Sigmoid colon (tissue), 6 donors: ENCODE measurements at regions not wholly inside any gene's neighbourhood (a gene's known extent, or its start where the extent isn't known, plus 50 kb on each side); places are given as distances from the start of the nearest gene placed in this dataset.

ENCODE experiments used
- DNase-seq: peaks from one replicate; pipeline ENCODE4 v3.0.0-alpha.2; 2019
- H3K27ac ChIP-seq, 4 donors: fragments of 200-600 bp; sonication (generic); one replicate each; pipeline ENCODE4 v1.5.1; 2016 to 2019; ENCODE audit warnings: mild to moderate bottlenecking in 1 of 4
- H3K27me3 ChIP-seq, 3 donors: fragments of 200-600 bp; sonication (generic); one replicate each; pipeline ENCODE4 v1.5.1; 2019; ENCODE audit warnings: mild to moderate bottlenecking in 1 of 3
- H3K36me3 ChIP-seq, 4 donors: fragments of 200-600 bp; sonication (generic); one replicate each; pipeline ENCODE4 v1.5.1; 2016 to 2019
- H3K4me1 ChIP-seq, 4 donors: fragments of 200-600 bp; sonication (generic); one replicate each; pipeline ENCODE4 v1.5.1; 2017 to 2019
- H3K4me3 ChIP-seq, 4 donors: fragments of 200-600 bp; sonication (generic); one replicate each; pipeline ENCODE4 v1.5.1; 2017 to 2019; ENCODE audit warnings: mild to moderate bottlenecking in 2 of 4, moderate library complexity in 1 of 4
- H3K9me3 ChIP-seq, 4 donors: fragments of 200-600 bp in 3 of 4; sonication (generic) in 3 of 4; one replicate each; pipeline versions ENCODE4 v1.5.1 to v1.6.1; 2013 to 2019
- CTCF ChIP-seq, 4 experiments: fragments of 450-650 bp in 3 of 4; fragments of 200-600 bp in 1 of 4; IDR thresholded peaks; one replicate each; pipeline ENCODE4 v1.5.1; 2016 to 2019; ENCODE audit warnings: antibody characterized with exemption in 4 of 4, mild to moderate bottlenecking in 3 of 4, moderate library complexity in 2 of 4
- EP300 ChIP-seq, 4 donors: sonication (generic); formaldehyde crosslinking; IDR thresholded peaks; one replicate each; pipeline ENCODE4 v1.6.1; 2017; ENCODE audit warnings: antibody characterized with exemption in 4 of 4
- POLR2A ChIP-seq, 2 donors: fragments of 450-650 bp; IDR thresholded peaks; one replicate each; pipeline ENCODE4 v1.6.1; 2016; ENCODE audit warnings: antibody characterized with exemption in 2 of 2, mild to moderate bottlenecking in 2 of 2, moderate library complexity in 2 of 2
- POLR2AphosphoS5 ChIP-seq, 4 donors: sonication (generic); formaldehyde crosslinking; IDR thresholded peaks; one replicate each; pipeline ENCODE4 v1.6.1; 2017; ENCODE audit warnings: antibody characterized with exemption in 4 of 4
- WGBS, 2 donors: extraction: QIAGEN DNeasy Blood & Tissue Kit; methylation state at CpG; one replicate each; pipeline ENCODE4 v1.1.7; 2013; 5-methylcytosine and 5-hydroxymethylcytosine counted together
- intact Hi-C: fragments of 100-400 bp; cut with DNase I; formaldehyde crosslinking; loops from one replicate; pipeline ENCODE4 v1.15.1; 2023
- donor health status: healthy with polysubstance abuse.
- donor health status: healthy.

GRCh38 chr2:221097949-221098348, 474.2 kb downstream of the EPHA4 start:
- no peak overlapping the region for H3K27ac ChIP-seq
- no peaks in the 10 kb centered on the region for H3K36me3 ChIP-seq
- no peaks in the 10 kb centered on the region for H3K9me3 ChIP-seq
- DNase-seq = no peak
- H3K4me1 ChIP-seq = no peaks in the 10 kb centered on the region
- no peaks in the 10 kb centered on the region for H3K27me3 ChIP-seq
- no peak overlapping the region for H3K4me3 ChIP-seq
- 84 to 96% methylated on average over 7 of the region's 7 CpGs for WGBS, 2 donors
- no peak for TF ChIP-seq POLR2A (IDR thresholded peaks at IDR 0.05)
- no peak for TF ChIP-seq EP300 (IDR thresholded peaks at IDR 0.05)
- TF ChIP-seq POLR2AphosphoS5 (IDR thresholded peaks at IDR 0.05) = no peak
- no peak for TF ChIP-seq CTCF (IDR thresholded peaks at IDR 0.05)
- intact Hi-C loops = no loop called here

- Histone ChIP-seq H3K4me3 (no peak overlapping the region), H3K36me3 (no peaks in the 10 kb centered on the region), H3K4me1 (no peaks in the 10 kb centered on the region), H3K27me3 (no peaks in the 10 kb centered on the region), H3K27ac (no peak overlapping the region), H3K9me3 (no peaks in the 10 kb centered on the region)
- TF ChIP-seq POLR2A (IDR thresholded peaks at IDR 0.05) = no peak
- TF ChIP-seq POLR2AphosphoS5 (IDR thresholded peaks at IDR 0.05) = no peak
- no peak for TF ChIP-seq CTCF (IDR thresholded peaks at IDR 0.05)
- no peak for TF ChIP-seq EP300 (IDR thresholded peaks at IDR 0.05)
- WGBS, 2 donors = 72 to 74% methylated on average over 11 of the region's 11 CpGs
- DNase-seq = no peak
- intact Hi-C loops = no loop called here
These were observed 471.5 kb downstream of the EPHA4 start for GRCh38 chr2:221100467-221101089.

- Histone ChIP-seq H3K27me3 (no peaks in the 10 kb centered on the region), H3K4me3 (no peak overlapping the region), H3K9me3 (no peaks in the 10 kb centered on the region), H3K4me1 (no peaks in the 10 kb centered on the region), H3K27ac (no peak overlapping the region), H3K36me3 (no peaks in the 10 kb centered on the region)
- intact Hi-C loops = no loop called here
- no peak for DNase-seq
- 93 to 94% methylated on average over 6 of the region's 6 CpGs for WGBS, 2 donors
- TF ChIP-seq POLR2AphosphoS5 (IDR thresholded peaks at IDR 0.05) = no peak
- TF ChIP-seq POLR2A (IDR thresholded peaks at IDR 0.05) = no peak
- TF ChIP-seq EP300 (IDR thresholded peaks at IDR 0.05) = no peak
- TF ChIP-seq CTCF (IDR thresholded peaks at IDR 0.05) = no peak
These were observed 469.0 kb downstream of the EPHA4 start for GRCh38 chr2:221102896-221103688.

GRCh38 chr2:221103930-221104329, 468.2 kb downstream of the EPHA4 start:
- Histone ChIP-seq H3K4me1 (no peaks in the 10 kb centered on the region), H3K4me3 (no peak overlapping the region), H3K9me3 (no peaks in the 10 kb centered on the region), H3K36me3 (no peaks in the 10 kb centered on the region), H3K27me3 (no peaks in the 10 kb centered on the region), H3K27ac (peak overlapping the region in 1 of 4 donors; percentile 30)
- no peak for DNase-seq
- WGBS, 2 donors = 78 to 89% methylated on average over 5 of the region's 5 CpGs
- TF ChIP-seq EP300 (IDR thresholded peaks at IDR 0.05) = no peak
- TF ChIP-seq POLR2A (IDR thresholded peaks at IDR 0.05) = no peak
- no peak for TF ChIP-seq POLR2AphosphoS5 (IDR thresholded peaks at IDR 0.05)
- no peak for TF ChIP-seq CTCF (IDR thresholded peaks at IDR 0.05)
- intact Hi-C loops = no loop called here
